CD4-positive, alpha-beta T cell treated with Interleukin-6 at 100 ng/mL for 8 hours (primary cell): ENCODE measurements at regions not wholly inside any gene's neighbourhood (a gene's known extent, or its start where the extent isn't known, plus 50 kb on each side); places are given as distances from the start of the nearest gene placed in this dataset.

Experiments used
- DNase-seq: peaks from one replicate; pipeline ENCODE4 v3.0.0-alpha.2; 2020; ENCODE audit warnings: mixed read lengths, low spot score

DNA sequence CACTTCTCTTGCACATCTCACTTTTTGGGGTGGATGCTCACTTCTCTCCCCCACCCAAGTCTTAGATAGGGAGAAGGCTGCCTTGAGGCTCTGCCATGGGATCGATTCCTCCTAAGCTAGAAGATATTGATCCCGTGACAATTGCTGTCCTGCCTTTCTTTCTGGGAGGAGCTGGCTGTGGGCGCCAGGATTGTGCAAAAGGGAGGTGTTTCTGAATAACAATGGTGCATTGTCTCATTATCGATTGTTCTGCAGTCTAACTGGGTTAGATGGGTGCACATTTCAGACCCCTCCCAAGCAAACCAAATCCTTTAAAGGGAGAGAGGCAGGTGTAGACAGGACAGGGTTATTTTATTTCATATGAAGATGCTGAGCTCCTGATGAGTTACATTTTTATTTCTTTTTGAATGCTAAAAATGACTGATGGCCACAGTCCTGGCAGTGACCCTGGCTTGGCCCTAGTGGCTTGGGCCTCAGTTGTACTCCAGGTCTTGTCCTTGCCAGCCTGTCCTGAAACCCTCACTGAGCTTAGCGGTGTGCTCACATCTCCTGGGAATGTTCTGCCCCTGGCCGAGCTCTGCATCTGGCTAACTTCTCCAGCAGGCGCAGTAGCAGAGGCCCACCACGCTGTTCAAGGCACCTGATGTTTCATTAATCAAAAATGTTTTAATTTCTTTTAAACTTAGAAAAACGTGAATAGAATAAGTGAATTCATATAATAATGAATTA lies 99.0 kb upstream of the KAZN start:
- no peak for DNase-seq

GRCh38 chr1:14500041-14500440 lies 98.4 kb upstream of the KAZN start:
- DNase-seq, result no peak

GRCh38 chr1:14500912-14501311 lies 97.6 kb upstream of the KAZN start:
- no peak for DNase-seq

GRCh38 chr1:14504517-14504916 lies 94.0 kb upstream of the KAZN start:
- DNase-seq, result no peak

DNA sequence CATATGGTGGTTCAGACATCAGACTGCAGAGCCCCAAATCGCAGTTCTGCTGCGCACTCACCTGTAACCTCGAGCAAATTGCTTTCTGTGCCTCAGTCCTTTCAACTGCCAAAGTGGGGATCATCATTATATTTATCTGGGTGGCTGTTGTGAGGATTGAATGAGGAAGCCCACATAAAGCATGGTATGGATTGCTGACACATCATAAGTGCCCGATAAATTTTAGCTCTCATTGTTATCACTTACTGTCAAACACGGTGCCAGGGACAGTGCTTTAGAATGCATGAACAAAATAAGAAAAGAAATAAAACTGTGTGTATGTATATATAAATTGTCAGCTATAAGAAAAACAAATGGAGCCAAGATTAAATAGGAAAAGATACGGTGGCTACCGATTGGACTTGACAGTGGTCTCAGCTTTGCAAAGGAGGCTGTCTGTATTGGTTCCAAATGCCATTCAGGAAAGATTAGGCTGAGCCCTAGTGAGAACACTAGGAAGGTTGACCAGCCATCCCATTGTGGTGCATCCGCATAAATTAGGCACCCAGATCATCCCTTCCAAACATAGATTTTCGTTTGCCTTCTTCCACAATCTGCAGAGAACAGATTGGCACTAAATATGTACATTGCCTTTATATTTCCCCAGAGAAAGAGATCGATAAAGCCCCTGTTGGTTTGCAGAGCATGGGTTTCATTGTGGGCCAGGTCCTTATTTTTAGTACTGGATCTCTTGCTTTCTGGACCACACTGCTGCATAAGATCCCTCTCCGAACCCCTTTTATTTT lies 91.8 kb upstream of the KAZN start:
- DNase-seq, result no peak

GRCh38 chr1:14507262-14507661 lies 91.2 kb upstream of the KAZN start:
- DNase-seq, result no peak

- no peak for DNase-seq
Measured at GRCh38 chr1:14508613-14509012, 89.9 kb upstream of the KAZN start.

GRCh38 chr1:14511166-14511680 lies 87.3 kb upstream of the KAZN start:
- DNase-seq, result no peak

GRCh38 chr1:14511796-14512585 lies 86.5 kb upstream of the KAZN start:
- DNase-seq, result no peak

GRCh38 chr1:14513111-14513510 lies 85.4 kb upstream of the KAZN start:
- DNase-seq, result no peak

DNA sequence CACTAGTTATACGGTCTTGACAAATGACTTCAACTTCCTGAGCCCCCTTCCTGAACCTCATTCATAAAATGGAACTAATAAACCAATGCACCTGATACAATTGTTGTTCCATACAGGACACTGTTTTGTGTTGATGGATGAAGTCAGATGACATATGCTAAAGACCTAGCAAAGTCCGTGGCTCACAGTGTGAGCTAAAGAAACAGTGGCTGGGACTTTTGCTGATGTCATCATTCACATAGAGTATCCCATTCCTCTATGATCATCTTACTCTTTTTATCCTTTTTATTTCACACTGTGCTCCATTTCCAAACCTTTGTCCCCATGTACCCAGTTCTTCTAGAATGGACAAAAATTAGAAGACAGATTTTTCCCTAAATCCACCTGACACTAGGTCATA lies 83.7 kb upstream of the KAZN start:
- no peak for DNase-seq

- no peak for DNase-seq
Measured at GRCh38 chr1:14516974-14517840, 81.3 kb upstream of the KAZN start.

- no peak for DNase-seq
Measured at GRCh38 chr1:14517841-14518180, 80.7 kb upstream of the KAZN start.

- no peak for DNase-seq
Measured at GRCh38 chr1:14519976-14520375, 78.5 kb upstream of the KAZN start.

DNA sequence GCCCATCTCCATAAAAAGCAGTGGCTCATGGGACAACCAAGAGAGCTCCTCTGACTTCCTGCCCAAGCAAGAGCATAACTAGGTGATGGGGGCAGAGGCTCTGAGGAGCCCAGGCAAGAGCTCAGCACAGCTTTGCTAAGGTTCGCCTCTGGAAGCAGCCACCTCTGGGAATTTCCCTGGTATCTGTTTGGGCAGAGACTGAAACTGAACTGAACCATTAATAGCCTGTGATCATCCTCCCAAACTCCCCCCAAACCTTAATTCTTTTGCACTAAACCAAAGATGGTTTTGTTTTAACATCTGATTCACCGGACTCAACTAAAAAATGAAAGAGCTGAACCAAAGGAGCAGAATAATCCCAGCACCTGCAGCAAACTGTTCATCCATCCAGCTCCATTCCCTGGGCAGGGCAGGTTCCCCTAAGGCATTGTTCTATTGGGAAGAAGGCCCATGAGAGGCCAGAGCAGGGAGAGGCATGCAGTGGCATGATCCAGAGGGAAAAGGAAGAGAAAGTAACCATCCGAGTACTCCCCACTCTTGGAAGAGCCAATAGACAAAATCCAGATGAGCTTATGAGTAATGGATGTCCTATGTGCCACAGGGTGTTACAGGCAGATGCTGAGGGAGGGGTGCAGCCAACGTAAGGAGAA lies 77.8 kb upstream of the KAZN start:
- no peak for DNase-seq

- no peak for DNase-seq
Measured at GRCh38 chr1:14521622-14522021, 76.9 kb upstream of the KAZN start.

- DNase-seq, result no peak
Measured at GRCh38 chr1:14522077-14522925, 76.2 kb upstream of the KAZN start.

- DNase-seq, result no peak
Measured at GRCh38 chr1:14522926-14523241, 75.6 kb upstream of the KAZN start.

- no peak for DNase-seq
Measured at GRCh38 chr1:14524826-14525636, 73.5 kb upstream of the KAZN start.

- no peak for DNase-seq
Measured at GRCh38 chr1:14529475-14529874, 69.0 kb upstream of the KAZN start.
